HUES64 (cell line): ENCODE measurements at regions not wholly inside any gene's neighbourhood (a gene's known extent, or its start where the extent isn't known, plus 50 kb on each side); places are given as distances from the start of the nearest gene placed in this dataset.

Source experiments
- H3K27ac ChIP-seq: 2 replicates; pipeline ENCODE4 v1.7.0; 2013; ENCODE audit warnings: low read depth, low read length, inconsistent platforms
- H3K27me3 ChIP-seq: 2 replicates; pipeline ENCODE4 v1.6.1; 2013; ENCODE audit warnings: mild to moderate bottlenecking, low read length; ENCODE audit not compliant: insufficient read depth
- H3K36me3 ChIP-seq: 2 replicates; pipeline ENCODE4 v1.6.1; 2013; ENCODE audit warnings: mild to moderate bottlenecking, low read length; ENCODE audit not compliant: insufficient read depth
- H3K4me1 ChIP-seq: 2 replicates; pipeline ENCODE4 v1.6.1; 2013; ENCODE audit warnings: mild to moderate bottlenecking, low read length, moderate library complexity; ENCODE audit not compliant: insufficient read depth
- H3K4me3 ChIP-seq: 2 replicates; pipeline ENCODE4 v1.5.1; 2013; ENCODE audit warnings: mild to moderate bottlenecking, low read length, moderate library complexity
- H3K9ac ChIP-seq: 2 replicates; pipeline ENCODE4 v1.6.1; 2013; ENCODE audit warnings: mild to moderate bottlenecking, low read depth, low read length
- H3K9me3 ChIP-seq: 2 replicates; pipeline ENCODE4 v1.6.1; 2013; ENCODE audit warnings: low read depth, low read length; ENCODE audit not compliant: insufficient read depth
- WGBS: fragments of 150-250, 120-280 bp; methylation state at CpG from one replicate; pipeline ENCODE4 v1.1.7; 2013; ENCODE audit warnings: missing lambda C conversion rate; 5-methylcytosine and 5-hydroxymethylcytosine counted together

DNA sequence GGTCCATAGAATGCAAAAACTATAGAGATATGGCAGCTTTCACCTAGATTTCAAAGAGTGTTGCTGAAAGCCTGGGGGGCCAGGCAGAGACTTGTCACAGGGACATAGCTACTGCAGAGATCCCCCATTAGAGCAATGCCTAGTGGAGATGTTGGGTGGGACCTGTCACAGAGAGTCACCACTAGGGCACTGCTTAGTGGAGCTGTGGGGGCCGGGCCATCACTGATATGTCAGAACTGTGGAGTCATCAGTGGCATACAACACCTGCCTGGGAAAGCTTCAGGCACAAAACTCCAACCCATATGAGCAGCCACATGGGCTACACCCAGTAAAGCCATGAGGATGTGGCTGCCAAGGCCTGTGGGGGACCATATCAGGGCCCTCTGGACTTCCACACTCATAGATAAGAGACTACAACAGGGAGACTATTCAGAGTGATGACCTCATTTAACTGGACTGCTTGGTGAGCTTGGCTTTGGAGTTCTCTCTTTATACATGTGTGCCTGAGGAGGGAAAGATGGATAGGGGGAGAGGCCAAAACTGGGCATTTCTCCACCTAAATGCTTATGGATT lies 176.3 kb downstream of the ZNF621 start:
- 91% methylated on average over 1 of the region's 1 CpG for WGBS
- no peaks in the 10 kb centered on the region for H3K36me3 ChIP-seq
- no peak overlapping the region for H3K4me3 ChIP-seq
- no peaks in the 10 kb centered on the region for H3K4me1 ChIP-seq
- H3K9ac ChIP-seq, result no peak overlapping the region
- H3K27ac ChIP-seq, result no peak overlapping the region
- H3K27me3 ChIP-seq, result no peaks in the 10 kb centered on the region
- H3K9me3 ChIP-seq, result peaks cover 18% of the 10 kb centered on the region

DNA sequence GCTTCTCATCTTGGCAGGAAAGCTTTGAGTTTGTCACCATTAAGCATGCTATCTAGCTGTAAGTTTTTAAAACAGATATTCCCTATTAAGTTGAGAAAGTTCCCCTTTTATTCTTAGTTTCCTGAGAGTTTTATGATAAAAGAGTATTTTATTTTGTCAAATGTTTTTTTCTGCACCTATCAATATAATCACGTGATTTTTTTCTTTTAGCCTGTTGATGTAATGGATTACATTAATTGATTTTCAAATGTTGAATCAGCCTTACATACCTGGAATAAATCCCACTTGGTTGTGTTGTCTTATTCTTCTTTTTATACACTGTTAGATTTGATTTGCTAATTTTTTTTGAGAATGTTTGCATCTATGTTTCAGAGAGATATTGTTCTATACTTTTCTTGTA lies 179.5 kb downstream of the ZNF621 start:
- Histone ChIP-seq H3K4me3 (no peak overlapping the region), H3K27me3 (no peaks in the 10 kb centered on the region), H3K4me1 (no peaks in the 10 kb centered on the region), H3K36me3 (no peaks in the 10 kb centered on the region), H3K9ac (no peak overlapping the region), H3K27ac (no peak overlapping the region), H3K9me3 (peaks cover 18% of the 10 kb centered on the region)
- no CpG with 5 or more reads among the region's 1 CpG for WGBS

DNA sequence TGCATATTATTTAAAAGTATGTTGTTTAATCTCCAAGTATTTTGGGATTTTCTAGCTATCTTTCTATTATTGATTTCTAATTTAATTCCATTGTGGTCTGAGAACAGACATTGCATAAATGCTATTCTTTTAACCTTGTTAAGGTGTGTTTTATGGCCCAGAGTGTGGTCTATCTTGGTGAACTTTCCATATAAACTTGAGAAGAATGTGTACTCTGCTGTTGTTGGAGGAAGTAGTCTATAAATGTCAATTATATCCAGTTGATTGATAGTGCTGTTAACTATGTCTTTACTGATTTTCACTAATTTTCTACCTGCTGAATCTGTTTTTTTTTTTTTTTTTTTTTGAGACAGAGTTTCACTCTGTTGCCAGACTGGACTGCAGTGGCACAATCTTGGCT lies 180.9 kb downstream of the ZNF621 start:
- no peaks in the 10 kb centered on the region for H3K27me3 ChIP-seq
- no peaks in the 10 kb centered on the region for H3K4me1 ChIP-seq
- no peaks in the 10 kb centered on the region for H3K36me3 ChIP-seq
- peaks cover 14% of the 10 kb centered on the region for H3K9me3 ChIP-seq
- H3K9ac ChIP-seq, result no peak overlapping the region
- H3K4me3 ChIP-seq, result no peak overlapping the region
- no peak overlapping the region for H3K27ac ChIP-seq

DNA sequence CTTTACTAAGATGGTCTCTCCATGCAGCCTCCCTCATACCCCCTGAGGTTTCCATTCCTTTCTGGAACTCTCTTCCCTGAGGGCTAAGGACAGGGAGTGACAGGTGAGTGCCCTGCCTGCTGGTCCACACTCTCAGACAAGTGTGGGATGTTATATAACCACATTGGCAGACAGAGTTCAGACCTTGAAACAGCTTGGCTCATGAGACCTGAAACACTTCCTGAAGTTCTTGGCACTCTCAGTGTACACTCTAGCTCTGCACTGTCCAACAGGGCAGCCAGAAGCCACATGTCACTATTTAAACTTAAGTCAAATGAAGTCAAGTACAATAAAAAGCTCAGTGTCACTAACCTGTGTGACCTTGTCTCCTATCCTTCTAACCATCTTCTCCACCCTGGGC lies 188.5 kb downstream of the ZNF621 start:
- Histone ChIP-seq H3K27ac (no peak overlapping the region), H3K9me3 (no peaks in the 10 kb centered on the region), H3K36me3 (no peaks in the 10 kb centered on the region), H3K4me1 (no peaks in the 10 kb centered on the region), H3K4me3 (no peak overlapping the region), H3K9ac (no peak overlapping the region), H3K27me3 (no peaks in the 10 kb centered on the region)

DNA sequence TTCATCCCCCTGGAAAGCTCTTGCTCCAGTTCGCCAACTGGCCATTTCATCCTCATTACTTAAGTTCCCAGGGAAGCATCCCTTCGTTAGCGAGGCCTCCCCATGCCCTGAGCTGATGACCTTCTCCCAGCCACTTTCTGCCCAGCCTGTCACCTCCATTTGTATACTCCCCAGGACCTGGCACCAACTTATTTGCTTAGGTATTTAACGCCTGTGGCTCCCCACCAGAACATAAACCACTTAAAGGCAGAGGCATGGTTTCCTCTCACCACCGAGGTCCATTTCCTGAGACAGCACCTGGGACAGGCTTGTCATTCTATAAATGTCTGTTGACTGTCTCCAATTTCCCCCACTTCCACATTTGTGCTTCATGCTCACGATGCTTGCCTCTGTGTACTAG lies 189.0 kb downstream of the ZNF621 start:
- 90% methylated on average over 6 of the region's 6 CpGs for WGBS
- no peaks in the 10 kb centered on the region for H3K27me3 ChIP-seq
- no peaks in the 10 kb centered on the region for H3K36me3 ChIP-seq
- no peak overlapping the region for H3K27ac ChIP-seq
- no peak overlapping the region for H3K4me3 ChIP-seq
- no peak overlapping the region for H3K9ac ChIP-seq
- no peaks in the 10 kb centered on the region for H3K9me3 ChIP-seq
- no peaks in the 10 kb centered on the region for H3K4me1 ChIP-seq

DNA sequence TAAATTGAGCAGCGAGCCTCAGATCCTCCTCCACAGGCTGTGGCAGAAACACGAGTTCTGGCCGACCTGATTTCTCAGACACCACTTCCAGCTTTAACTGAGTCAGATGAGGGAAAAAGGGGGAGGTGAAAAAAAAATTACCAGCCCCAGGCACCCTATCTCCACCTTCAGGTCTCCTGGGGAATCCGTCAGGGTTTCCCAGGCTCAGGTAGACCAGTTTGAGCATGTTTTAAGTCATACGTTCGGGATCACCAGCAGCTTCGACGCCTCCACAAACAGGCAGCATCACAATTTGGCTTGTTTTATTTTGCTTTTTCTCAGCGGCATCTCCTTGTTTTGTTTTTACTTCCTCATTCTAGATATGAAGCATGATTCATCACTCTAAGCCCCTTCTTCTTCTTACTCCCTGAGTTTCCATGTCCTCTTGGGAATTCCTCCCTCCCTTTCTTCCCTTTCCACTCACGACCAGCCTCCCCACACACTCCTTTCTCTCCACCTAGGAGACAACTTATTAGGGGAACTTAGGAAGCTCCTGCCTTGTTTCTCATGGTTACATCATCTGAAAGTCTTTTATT lies 190.1 kb downstream of the ZNF621 start:
- whole genome bisulfite sequencing, result 91% methylated on average over 10 of the region's 10 CpGs
- Histone ChIP-seq H3K4me3 (no peak overlapping the region), H3K4me1 (no peaks in the 10 kb centered on the region), H3K9ac (no peak overlapping the region), H3K27me3 (no peaks in the 10 kb centered on the region), H3K9me3 (no peaks in the 10 kb centered on the region), H3K27ac (no peak overlapping the region), H3K36me3 (no peaks in the 10 kb centered on the region)

DNA sequence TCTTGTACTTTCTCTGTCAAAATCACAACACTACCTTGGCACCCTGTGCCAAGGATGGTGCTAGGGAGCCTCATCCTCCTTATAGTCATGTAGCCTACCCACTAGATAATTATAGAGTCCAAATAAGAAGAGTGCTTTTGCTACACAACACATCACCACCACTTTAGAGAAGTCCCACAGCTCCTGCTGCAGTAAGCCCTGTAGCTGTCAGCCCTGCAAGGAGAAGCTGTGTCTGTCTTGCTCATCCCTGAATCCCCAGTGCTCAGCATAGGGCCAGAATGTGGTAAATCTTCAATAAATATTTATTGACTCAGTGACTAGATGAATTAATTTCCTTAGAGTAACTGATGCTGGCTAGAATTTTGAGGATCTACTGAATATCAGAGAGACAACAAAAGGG lies 190.8 kb downstream of the ZNF621 start:
- no peak overlapping the region for H3K27ac ChIP-seq
- no peaks in the 10 kb centered on the region for H3K27me3 ChIP-seq
- no peaks in the 10 kb centered on the region for H3K9me3 ChIP-seq
- H3K4me1 ChIP-seq, result no peaks in the 10 kb centered on the region
- no peak overlapping the region for H3K9ac ChIP-seq
- H3K36me3 ChIP-seq, result no peaks in the 10 kb centered on the region
- H3K4me3 ChIP-seq, result no peak overlapping the region

DNA sequence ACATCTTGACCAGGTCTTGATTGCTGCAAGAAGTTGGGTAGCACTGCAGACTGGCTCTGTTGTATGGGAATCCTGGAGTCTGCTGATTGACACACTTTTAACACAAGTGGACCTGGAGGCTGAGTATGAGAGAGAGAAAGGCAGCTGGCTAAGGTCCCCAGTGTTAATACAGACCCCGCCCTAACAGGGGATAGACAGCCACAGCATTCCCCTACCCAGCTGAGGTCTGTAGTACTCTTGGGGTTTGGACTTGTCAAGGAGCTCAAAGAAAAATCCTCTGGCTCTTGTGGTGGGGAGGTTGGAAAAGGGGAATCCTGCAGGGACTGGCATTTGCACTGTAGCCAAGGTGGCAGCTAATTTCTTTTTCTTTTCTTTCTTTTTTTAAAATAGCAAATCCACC lies 192.7 kb downstream of the ZNF621 start:
- no peaks in the 10 kb centered on the region for H3K36me3 ChIP-seq
- no peaks in the 10 kb centered on the region for H3K4me1 ChIP-seq
- H3K9me3 ChIP-seq, result no peaks in the 10 kb centered on the region
- no peaks in the 10 kb centered on the region for H3K27me3 ChIP-seq
- H3K4me3 ChIP-seq, result no peak overlapping the region
- H3K9ac ChIP-seq, result no peak overlapping the region
- no peak overlapping the region for H3K27ac ChIP-seq
- WGBS, result 100% methylated on average over 1 of the region's 1 CpG

DNA sequence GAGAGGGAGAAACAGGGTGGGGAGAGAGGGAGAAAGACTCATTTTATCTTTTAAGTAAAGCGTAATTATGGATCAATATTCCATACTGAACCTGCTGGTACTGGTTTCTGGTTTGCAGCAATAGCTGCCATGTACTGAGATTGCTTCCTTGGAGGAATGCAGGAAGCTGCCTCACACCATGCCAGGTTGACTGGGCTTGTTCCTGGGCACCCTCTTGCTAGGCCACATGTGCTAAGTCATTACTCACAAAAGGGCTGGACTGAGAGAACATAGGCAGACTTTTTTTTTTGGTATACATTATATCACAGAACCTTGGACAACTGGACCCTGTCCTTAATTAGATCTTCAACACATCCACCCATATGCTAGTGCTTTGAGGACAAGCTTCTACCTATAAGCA lies 193.4 kb downstream of the ZNF621 start:
- Histone ChIP-seq H3K9me3 (no peaks in the 10 kb centered on the region), H3K9ac (no peak overlapping the region), H3K27me3 (no peaks in the 10 kb centered on the region), H3K4me1 (no peaks in the 10 kb centered on the region), H3K36me3 (no peaks in the 10 kb centered on the region), H3K4me3 (no peak overlapping the region), H3K27ac (no peak overlapping the region)
- WGBS, result 93% methylated on average over 1 of the region's 1 CpG

DNA sequence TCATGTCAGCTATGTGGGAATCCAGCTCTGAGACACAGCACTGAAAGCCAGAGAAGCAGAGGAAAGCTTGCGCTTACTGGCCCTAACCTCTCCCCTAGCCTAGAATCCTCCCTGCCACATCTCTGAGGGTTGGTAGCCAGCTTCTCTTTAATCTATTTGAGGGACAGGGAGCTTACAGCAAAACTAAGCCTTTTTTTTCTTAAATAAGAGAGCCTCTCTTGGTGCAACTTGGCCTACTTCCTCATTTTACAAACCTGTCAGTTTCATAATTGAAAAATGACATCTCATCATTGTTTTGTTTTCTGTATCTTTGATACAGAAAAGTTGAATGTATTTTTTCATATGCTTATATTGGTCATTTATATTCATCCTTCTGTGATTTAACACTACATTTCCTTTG lies 193.9 kb downstream of the ZNF621 start:
- Histone ChIP-seq H3K27me3 (no peaks in the 10 kb centered on the region), H3K4me3 (no peak overlapping the region), H3K9me3 (no peaks in the 10 kb centered on the region), H3K36me3 (no peaks in the 10 kb centered on the region), H3K9ac (no peak overlapping the region), H3K27ac (no peak overlapping the region), H3K4me1 (no peaks in the 10 kb centered on the region)
- 93% methylated on average over 1 of the region's 1 CpG for WGBS

DNA sequence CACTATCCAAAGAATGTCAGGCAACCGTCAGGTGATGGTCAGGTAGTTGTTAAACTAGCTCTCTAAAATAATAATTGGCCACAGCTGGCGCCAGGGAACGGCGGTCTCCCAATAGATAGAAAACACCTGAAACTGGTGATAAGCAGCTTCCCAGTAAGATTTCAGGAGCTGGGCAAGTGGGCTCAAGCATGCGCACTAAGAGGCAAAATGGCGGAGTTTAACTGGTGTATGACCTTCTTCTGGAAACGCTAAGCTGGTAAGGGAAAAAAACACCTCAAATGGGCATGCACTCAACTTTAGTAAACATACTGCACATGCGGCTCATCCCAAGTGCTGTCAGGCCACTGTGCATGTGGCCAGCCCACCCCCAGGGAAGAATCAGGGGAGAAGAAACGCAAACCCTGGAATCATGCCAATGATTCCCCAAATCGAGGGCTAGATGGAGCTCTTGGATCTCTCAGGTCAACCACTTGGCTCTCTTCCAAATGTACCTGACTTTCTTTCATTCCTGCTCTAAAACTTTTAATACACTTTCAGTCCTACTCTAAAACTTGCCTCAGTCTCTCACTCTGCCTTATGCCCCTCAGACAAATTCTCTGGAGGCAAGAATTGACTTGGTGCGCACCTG lies 195.0 kb downstream of the ZNF621 start:
- H3K27me3 ChIP-seq, result no peaks in the 10 kb centered on the region
- H3K36me3 ChIP-seq, result no peaks in the 10 kb centered on the region
- H3K9ac ChIP-seq, result no peak overlapping the region
- no peaks in the 10 kb centered on the region for H3K4me1 ChIP-seq
- H3K4me3 ChIP-seq, result no peak overlapping the region
- no peaks in the 10 kb centered on the region for H3K9me3 ChIP-seq
- WGBS, result 84% methylated on average over 11 of the region's 11 CpGs
- H3K27ac ChIP-seq, result no peak overlapping the region

DNA sequence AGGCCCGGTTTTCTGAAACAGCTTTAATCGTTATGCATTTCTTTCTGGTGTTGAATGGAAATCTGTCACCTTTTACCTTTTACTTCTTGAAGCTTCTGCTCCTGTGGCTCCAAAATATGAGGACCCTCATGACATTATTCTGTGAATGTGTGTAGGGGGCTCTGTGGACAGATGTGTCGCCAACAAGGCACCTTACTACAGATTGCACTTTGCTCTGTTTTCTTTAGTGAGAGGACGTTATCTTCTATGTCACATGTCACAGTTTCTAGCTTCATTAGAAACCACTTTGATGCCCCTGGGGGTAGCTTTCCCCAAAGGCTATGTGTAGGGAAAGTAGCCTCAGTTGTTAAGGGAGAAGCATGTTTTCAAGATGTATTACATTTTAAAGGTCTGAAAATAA lies 195.6 kb downstream of the ZNF621 start:
- no peak overlapping the region for H3K4me3 ChIP-seq
- H3K9ac ChIP-seq, result no peak overlapping the region
- H3K9me3 ChIP-seq, result no peaks in the 10 kb centered on the region
- no peaks in the 10 kb centered on the region for H3K36me3 ChIP-seq
- H3K27ac ChIP-seq, result no peak overlapping the region
- no peaks in the 10 kb centered on the region for H3K4me1 ChIP-seq
- 95% methylated on average over 4 of the region's 4 CpGs for WGBS
- H3K27me3 ChIP-seq, result no peaks in the 10 kb centered on the region
